GM18526 (cell line): ENCODE measurements at regions not wholly inside any gene's neighbourhood (a gene's known extent, or its start where the extent isn't known, plus 50 kb on each side); places are given as distances from the start of the nearest gene placed in this dataset.

Experiments
- POLR2A ChIP-seq: IDR thresholded peaks from 3 replicates; pipeline ENCODE4 v1.6.1; 2011; ENCODE audit not compliant: insufficient read length; ENCODE audit errors: extremely low read depth

DNA sequence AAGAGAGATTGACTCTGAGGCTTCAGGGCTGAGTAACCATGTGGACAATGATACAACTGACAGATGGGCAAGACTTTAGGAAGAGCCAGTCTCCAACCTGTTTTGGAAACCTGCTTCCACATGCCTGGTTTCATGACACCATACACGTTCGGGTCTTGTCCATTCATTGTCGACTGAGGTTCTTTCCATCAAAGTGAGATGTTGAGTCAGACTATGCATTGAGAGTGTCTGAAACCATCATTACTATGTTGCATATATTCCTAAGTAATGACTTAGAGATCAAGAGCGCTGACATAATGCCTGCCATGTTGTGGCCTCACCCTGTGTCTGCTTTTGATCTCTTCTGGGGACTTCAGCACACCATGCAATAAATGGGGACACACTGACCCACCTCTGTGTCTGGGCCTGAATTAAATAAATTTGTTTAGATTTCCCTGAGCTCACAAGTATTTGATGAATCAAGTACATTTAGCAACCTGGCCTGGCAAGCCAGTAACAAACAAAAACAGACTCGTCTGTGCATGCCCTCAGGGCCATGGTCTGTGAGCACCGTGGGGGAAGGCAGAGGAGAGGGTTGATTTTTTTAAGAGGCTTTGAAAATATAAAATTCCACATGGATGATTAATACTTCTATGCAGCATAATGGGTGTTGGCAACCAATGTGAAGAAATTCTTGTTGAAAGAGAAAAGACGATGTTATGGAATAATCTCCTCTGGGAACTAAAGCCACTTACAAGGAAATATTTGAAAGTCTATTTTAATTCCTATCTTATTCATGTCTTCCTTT is 49.9 kb upstream of the UBAC2 start:
- TF ChIP-seq POLR2A: no peak
